ENCODE measurements at regions not wholly inside any gene's neighbourhood (a gene's known extent, or its start where the extent isn't known, plus 50 kb on each side); places are given as distances from the start of the nearest gene placed in this dataset.

DNA sequence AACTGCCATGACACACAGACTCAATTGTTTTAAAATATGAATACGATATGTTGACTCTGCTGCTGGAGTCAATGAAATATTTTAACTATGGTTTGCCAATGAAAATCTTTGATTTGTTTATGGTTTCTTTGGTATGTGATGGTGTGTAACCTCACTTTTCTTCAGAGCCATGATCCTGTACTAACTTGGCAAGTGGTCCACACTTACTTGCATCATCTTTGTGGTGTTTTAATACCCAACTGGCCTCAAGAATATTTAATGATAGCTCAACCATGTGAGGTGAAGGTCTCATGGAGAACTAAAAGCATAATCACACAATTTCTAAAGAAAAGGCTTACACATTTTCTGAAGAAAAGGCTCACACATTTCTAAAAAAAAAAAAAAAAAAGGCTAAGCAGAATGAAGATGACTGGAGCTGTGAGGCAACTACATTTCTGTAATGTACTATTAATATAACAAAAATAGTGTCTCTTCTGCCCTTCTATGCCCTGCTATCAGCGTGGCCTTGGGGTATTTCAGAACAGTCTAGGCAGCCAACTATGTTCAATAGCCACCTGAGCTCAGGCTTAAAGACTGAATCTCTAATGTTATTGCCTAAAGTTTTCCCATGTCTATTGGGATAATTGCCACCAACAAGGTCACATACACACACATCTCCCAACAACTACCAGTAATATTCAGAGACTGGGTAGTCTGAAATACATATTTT lies 395.0 kb downstream of the MLLT3 start:
- FAIRE-seq (no peak), DNase-seq (ENCODE audit: insufficient read length, low spot score) (no peak)
- TF ChIP-seq SPI1 (IDR thresholded peaks at IDR 0.05; ENCODE audit: low read depth, low read length): no peak
- no peak for TF ChIP-seq PAX5 (IDR thresholded peaks at IDR 0.05; ENCODE audit: insufficient read depth, low read length, severe bottlenecking)
- TF ChIP-seq POLR2A (IDR thresholded peaks at IDR 0.05; ENCODE audit: low read depth, low read length): no peak

DNA sequence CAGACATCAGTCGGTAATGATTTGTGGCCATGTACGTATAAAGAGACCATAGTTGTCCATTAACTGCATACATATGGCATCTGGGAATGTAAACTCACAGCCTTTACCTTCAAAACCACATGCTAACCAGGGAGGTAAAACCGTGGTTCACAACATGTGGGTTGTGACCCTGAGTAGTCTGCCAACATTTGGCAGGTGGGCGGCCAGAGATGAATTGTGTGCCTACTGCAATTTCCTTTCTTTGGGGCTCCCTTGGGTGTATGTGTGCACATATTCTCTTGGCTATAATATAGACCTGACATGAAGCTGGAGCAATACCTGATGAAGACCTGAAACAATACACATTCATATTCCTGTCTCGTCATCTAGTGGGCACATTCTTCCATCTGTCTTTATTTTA lies 396.0 kb downstream of the MLLT3 start:
- no peak for DNase-seq (ENCODE audit: insufficient read length, low spot score)
- TF ChIP-seq TAF1 (IDR thresholded peaks at IDR 0.05; ENCODE audit: low read depth, low read length): no peak
- TF ChIP-seq POLR2AphosphoS5 (IDR thresholded peaks at IDR 0.05; ENCODE audit: low read depth, low read length): no peak
- no peak for TF ChIP-seq PAX5 (IDR thresholded peaks at IDR 0.05; ENCODE audit: insufficient read depth, low read length, severe bottlenecking)
- no peak for TF ChIP-seq POU2F2 (IDR thresholded peaks at IDR 0.05; ENCODE audit: low read depth, low read length)
- TF ChIP-seq SPI1 (IDR thresholded peaks at IDR 0.05; ENCODE audit: low read depth, low read length): no peak
- no peak for TF ChIP-seq POLR2A (IDR thresholded peaks at IDR 0.05; ENCODE audit: low read depth, low read length)
- FAIRE-seq: no peak

DNA sequence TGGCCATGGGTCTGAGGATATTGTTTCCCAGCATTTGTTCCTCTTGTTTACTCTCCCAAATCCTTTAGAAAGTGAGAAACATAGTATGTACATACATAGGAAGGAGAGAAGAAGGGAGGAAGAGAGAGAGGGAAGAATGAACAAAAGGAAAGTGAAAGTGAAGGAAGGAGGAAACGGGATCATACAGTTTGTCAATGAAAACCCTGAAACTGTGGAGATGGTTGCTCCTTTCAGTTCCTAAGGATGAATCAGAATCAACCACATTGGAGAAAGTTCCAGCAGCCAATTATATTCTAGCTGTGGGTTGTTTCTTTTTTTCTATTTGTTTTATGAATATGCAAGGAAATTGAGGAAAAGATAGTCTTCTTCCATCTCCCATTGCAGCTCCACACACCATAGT lies 396.5 kb downstream of the MLLT3 start:
- DNase-seq (ENCODE audit: insufficient read length, low spot score): no peak
- TF ChIP-seq POLR2AphosphoS5 (IDR thresholded peaks at IDR 0.05; ENCODE audit: low read depth, low read length) (no peak), POU2F2 (IDR thresholded peaks at IDR 0.05; ENCODE audit: low read depth, low read length) (no peak), POLR2A (IDR thresholded peaks at IDR 0.05; ENCODE audit: low read depth, low read length) (no peak), TAF1 (IDR thresholded peaks at IDR 0.05; ENCODE audit: low read depth, low read length) (no peak), PAX5 (IDR thresholded peaks at IDR 0.05; ENCODE audit: insufficient read depth, low read length, severe bottlenecking) (no peak), SPI1 (IDR thresholded peaks at IDR 0.05; ENCODE audit: low read depth, low read length) (no peak)
- no peak for FAIRE-seq

DNA sequence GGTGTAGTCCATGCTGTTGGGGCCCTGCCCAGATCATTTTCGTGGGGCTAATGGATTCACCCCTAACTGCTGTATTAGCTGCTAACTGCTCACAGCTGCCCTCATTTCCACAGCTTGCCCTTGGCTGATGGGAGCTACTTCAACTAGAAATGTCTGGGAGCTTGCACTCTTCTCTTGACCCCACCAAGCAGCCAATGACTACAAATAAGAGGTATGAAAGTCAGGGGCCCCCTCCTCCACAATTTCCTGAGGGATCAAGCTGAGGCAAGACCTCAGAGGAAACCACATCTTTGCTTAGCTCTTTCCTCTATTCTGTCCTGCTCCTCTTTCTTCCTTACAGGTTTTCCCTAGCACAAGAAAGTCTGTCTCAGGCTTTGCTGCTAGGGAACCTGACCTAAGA lies 397.5 kb downstream of the MLLT3 start:
- no peak for DNase-seq (ENCODE audit: insufficient read length, low spot score)
- FAIRE-seq: no peak
- TF ChIP-seq POU2F2 (IDR thresholded peaks at IDR 0.05; ENCODE audit: low read depth, low read length) (no peak), POLR2AphosphoS5 (IDR thresholded peaks at IDR 0.05; ENCODE audit: low read depth, low read length) (no peak), SPI1 (IDR thresholded peaks at IDR 0.05; ENCODE audit: low read depth, low read length) (no peak), PAX5 (IDR thresholded peaks at IDR 0.05; ENCODE audit: insufficient read depth, low read length, severe bottlenecking) (no peak), POLR2A (IDR thresholded peaks at IDR 0.05; ENCODE audit: low read depth, low read length) (no peak), TAF1 (IDR thresholded peaks at IDR 0.05; ENCODE audit: low read depth, low read length) (no peak)

DNA sequence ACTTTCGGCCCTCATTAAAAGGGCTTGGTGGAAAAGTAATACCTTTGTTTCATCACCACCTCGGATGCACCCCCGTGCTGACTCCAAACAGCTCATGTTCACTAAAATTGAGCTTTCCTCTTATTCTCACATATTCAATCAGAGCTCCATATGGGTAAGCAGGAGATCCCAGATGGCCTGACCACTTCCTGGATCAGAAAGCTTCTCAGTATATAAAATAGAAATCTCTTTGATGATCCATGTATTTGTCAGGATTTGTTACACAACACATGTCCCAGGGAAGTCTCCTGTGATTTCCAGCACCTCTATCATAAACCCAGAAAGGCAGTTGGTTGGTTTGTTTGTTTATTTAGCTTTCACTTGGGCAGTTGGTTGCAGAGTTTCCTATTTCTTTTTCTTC lies 402.0 kb downstream of the MLLT3 start:
- DNase-seq (ENCODE audit: insufficient read length, low spot score): no peak
- FAIRE-seq: no peak
- TF ChIP-seq PAX5 (IDR thresholded peaks at IDR 0.05; ENCODE audit: insufficient read depth, low read length, severe bottlenecking) (no peak), POLR2A (IDR thresholded peaks at IDR 0.05; ENCODE audit: low read depth, low read length) (no peak), TAF1 (IDR thresholded peaks at IDR 0.05; ENCODE audit: low read depth, low read length) (no peak), POLR2AphosphoS5 (IDR thresholded peaks at IDR 0.05; ENCODE audit: low read depth, low read length) (no peak)

DNA sequence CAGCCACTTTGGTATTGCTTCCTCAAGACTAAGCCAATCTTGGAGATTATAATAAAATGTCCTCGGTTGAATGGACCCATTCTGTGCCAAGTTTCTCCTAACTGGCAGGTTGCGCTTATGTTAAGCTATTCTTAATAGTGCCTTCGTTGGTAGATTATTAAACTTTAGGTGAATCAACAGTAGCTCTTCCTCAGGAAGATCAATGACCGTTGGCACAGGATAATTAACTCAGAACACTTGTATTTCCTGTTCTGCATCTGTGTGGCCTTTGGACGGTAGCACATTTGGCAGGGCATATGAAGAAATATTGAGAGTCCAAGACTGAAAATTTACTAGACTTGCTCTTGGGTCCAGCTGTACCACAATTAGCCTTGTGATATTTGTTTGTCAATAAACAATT lies 402.9 kb downstream of the MLLT3 start:
- TF ChIP-seq POU2F2 (IDR thresholded peaks at IDR 0.05; ENCODE audit: low read depth, low read length) (no peak), TAF1 (IDR thresholded peaks at IDR 0.05; ENCODE audit: low read depth, low read length) (no peak), POLR2A (IDR thresholded peaks at IDR 0.05; ENCODE audit: low read depth, low read length) (no peak), SPI1 (IDR thresholded peaks at IDR 0.05; ENCODE audit: low read depth, low read length) (no peak), POLR2AphosphoS5 (IDR thresholded peaks at IDR 0.05; ENCODE audit: low read depth, low read length) (no peak), PAX5 (IDR thresholded peaks at IDR 0.05; ENCODE audit: insufficient read depth, low read length, severe bottlenecking) (no peak)
- DNase-seq (ENCODE audit: insufficient read length, low spot score) (no peak), FAIRE-seq (no peak)

DNA sequence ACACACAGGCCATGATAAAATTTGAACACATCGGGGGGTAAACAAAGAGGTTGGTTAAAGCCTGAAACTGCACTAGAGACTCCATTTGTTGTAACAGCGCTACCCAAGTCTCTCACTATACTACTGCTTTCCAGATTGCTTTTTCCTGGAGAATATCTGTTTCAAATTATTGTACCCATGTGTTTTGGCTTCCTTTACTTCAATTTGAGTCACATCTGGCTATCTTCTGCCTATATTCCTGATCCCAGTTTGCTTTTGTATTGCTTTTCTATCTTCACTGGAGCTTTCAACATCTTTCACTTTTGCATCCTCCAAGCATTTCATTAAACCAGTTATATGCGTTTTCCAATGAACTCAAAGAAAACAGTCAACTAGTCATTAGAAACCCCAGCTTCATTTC lies 404.7 kb downstream of the MLLT3 start:
- no peak for TF ChIP-seq POLR2AphosphoS5 (IDR thresholded peaks at IDR 0.05; ENCODE audit: low read depth, low read length)
- no peak for TF ChIP-seq SPI1 (IDR thresholded peaks at IDR 0.05; ENCODE audit: low read depth, low read length)
- no peak for TF ChIP-seq POLR2A (IDR thresholded peaks at IDR 0.05; ENCODE audit: low read depth, low read length)
- no peak for TF ChIP-seq PAX5 (IDR thresholded peaks at IDR 0.05; ENCODE audit: insufficient read depth, low read length, severe bottlenecking)
- TF ChIP-seq POU2F2 (IDR thresholded peaks at IDR 0.05; ENCODE audit: low read depth, low read length): no peak
- TF ChIP-seq TAF1 (IDR thresholded peaks at IDR 0.05; ENCODE audit: low read depth, low read length): no peak
- DNase-seq (ENCODE audit: insufficient read length, low spot score): no peak
- no peak for FAIRE-seq

DNA sequence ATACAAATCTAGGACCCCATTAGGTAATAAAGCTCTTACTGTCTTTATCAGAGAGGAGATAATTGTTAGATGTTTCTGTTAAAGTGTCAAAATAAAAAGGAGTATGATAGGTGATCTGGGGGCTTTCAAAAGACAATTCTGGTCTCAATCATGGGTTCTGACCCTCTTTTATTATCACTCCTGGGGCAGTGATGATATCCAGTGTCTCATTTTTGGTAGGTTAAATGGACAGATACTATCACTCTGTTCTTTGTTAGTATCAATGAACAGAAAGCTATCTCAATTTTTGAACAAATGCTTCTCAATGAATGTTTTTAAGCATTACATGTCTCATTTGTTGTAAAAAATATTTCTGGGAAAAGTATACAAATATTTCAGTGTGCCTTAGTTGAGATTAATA lies 405.9 kb downstream of the MLLT3 start:
- DNase-seq (ENCODE audit: insufficient read length, low spot score) (no peak), FAIRE-seq (no peak)
- TF ChIP-seq POU2F2 (IDR thresholded peaks at IDR 0.05; ENCODE audit: low read depth, low read length) (no peak), SPI1 (IDR thresholded peaks at IDR 0.05; ENCODE audit: low read depth, low read length) (no peak), POLR2AphosphoS5 (IDR thresholded peaks at IDR 0.05; ENCODE audit: low read depth, low read length) (no peak), POLR2A (IDR thresholded peaks at IDR 0.05; ENCODE audit: low read depth, low read length) (no peak), PAX5 (IDR thresholded peaks at IDR 0.05; ENCODE audit: insufficient read depth, low read length, severe bottlenecking) (no peak), TAF1 (IDR thresholded peaks at IDR 0.05; ENCODE audit: low read depth, low read length) (no peak)

DNA sequence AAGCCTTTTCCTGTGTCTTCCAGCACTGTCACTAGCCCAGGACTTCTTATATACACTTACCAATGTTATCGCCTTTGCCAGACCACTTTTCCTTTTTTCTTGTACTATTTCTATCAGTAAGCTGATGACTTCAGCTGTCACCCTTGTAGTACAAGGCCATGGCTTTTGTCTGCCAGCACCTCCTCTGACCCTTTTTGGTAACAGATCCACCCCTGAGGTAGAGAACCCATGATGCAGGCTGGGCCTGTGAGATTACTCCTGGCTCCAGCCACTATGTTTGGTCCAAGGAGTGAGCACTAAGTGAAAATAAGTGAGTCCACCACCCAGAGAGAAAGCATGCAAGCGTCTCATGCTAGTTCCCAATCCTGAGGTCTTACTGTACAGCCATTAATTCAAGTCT lies 406.7 kb downstream of the MLLT3 start:
- no peak for DNase-seq (ENCODE audit: insufficient read length, low spot score)
- FAIRE-seq: no peak
- no peak for TF ChIP-seq PAX5 (IDR thresholded peaks at IDR 0.05; ENCODE audit: insufficient read depth, low read length, severe bottlenecking)
- no peak for TF ChIP-seq TAF1 (IDR thresholded peaks at IDR 0.05; ENCODE audit: low read depth, low read length)
- TF ChIP-seq SPI1 (IDR thresholded peaks at IDR 0.05; ENCODE audit: low read depth, low read length): no peak
- TF ChIP-seq POLR2AphosphoS5 (IDR thresholded peaks at IDR 0.05; ENCODE audit: low read depth, low read length): no peak
- TF ChIP-seq POU2F2 (IDR thresholded peaks at IDR 0.05; ENCODE audit: low read depth, low read length): no peak
- TF ChIP-seq POLR2A (IDR thresholded peaks at IDR 0.05; ENCODE audit: low read depth, low read length): no peak

DNA sequence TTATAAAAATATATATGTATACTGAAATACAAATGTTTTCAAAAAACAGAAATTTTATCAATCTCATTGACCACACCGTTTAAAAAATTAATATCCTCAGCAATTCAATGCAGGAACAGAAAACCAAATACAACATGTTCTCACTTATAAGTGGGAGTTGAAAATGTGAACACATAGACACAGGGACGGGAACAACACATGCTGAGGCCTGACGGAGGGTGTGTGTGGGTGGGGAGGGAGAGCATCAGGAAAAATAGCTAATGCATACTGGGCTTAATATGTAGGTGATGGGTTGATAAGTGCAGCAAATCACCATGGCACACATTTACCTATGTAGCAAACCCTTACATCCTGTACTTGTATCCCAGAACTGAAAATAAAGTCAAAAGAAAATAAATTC lies 409.5 kb downstream of the MLLT3 start:
- FAIRE-seq (no peak), DNase-seq (ENCODE audit: insufficient read length, low spot score) (no peak)
- TF ChIP-seq PAX5 (IDR thresholded peaks at IDR 0.05; ENCODE audit: insufficient read depth, low read length, severe bottlenecking): no peak
- no peak for TF ChIP-seq TAF1 (IDR thresholded peaks at IDR 0.05; ENCODE audit: low read depth, low read length)
- no peak for TF ChIP-seq POLR2A (IDR thresholded peaks at IDR 0.05; ENCODE audit: low read depth, low read length)
- no peak for TF ChIP-seq SPI1 (IDR thresholded peaks at IDR 0.05; ENCODE audit: low read depth, low read length)
- TF ChIP-seq POU2F2 (IDR thresholded peaks at IDR 0.05; ENCODE audit: low read depth, low read length): no peak
- TF ChIP-seq POLR2AphosphoS5 (IDR thresholded peaks at IDR 0.05; ENCODE audit: low read depth, low read length): no peak

Data from GM12891 (cell line).